Glomerular visceral epithelial cell (primary cell): ENCODE measurements at regions not wholly inside any gene's neighbourhood (a gene's known extent, or its start where the extent isn't known, plus 50 kb on each side); places are given as distances from the start of the nearest gene placed in this dataset.
A peak's percentile ranks its signal among the peaks of the same experiment; 100 is the strongest.

Source experiments
- DNase-seq: peaks from one replicate; pipeline ENCODE4 v3.0.0-alpha.2; 2016; ENCODE audit errors: extremely low spot score

GRCh38 chr21:16580661-16581060 is 850.9 kb downstream of the USP25 start:
- no peak for DNase-seq

DNA sequence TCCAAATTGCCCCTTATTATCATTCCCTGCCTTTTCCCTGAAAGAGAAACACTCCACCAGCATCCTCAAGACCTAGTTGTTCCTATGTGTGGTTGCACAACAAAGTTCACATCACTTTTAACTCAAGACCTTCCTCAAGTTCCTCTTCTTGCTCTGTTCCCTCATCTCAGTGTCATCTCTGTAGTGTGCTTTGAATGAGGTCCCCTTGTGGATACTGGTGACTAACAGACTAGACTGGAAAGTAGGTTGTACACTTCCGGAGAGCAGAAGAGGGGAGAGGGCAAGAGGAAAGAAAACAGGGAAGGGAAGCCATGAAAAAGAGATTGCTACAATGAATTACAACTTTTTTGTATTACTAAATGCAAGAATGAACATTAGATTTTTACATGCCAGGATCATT is 853.8 kb downstream of the USP25 start:
- DNase-seq, result no peak

DNA sequence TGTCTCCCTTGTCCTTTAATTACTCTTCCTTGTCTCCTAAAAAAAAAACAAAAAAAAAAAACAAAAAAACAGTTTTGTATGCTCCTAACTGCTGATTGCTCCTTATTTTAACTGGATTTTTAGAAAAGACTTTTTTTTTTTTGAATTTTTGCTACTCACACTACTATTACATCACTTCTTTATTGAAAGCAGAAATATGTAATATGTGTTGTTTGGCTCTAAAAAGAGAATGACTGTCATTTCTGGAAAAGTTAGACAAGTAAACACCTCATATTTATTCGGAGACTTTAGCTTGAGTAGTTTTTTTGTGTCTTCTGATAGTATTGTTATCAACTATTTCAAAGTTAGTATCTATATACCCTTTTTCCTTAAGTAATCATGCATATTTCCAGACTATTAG is 855.0 kb downstream of the USP25 start:
- no peak for DNase-seq

DNA sequence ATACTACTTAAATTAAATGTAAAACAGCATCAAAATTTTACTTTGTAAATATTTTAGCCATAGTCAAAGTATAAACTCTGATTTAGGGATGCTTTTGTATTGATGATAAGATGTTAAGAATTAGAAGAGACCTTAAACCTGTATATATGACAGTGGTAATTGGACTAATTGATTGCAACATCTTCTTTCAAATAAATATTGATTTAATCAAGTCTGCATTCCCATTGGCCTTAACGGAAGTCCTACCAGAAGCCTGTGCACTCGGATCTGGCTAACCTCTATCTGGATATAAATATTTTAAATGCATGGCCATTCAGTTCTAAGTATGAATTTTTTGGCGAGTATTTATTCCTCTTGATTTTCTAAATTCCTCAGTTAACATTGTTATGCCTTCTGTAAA is 856.1 kb downstream of the USP25 start:
- no peak for DNase-seq

DNA sequence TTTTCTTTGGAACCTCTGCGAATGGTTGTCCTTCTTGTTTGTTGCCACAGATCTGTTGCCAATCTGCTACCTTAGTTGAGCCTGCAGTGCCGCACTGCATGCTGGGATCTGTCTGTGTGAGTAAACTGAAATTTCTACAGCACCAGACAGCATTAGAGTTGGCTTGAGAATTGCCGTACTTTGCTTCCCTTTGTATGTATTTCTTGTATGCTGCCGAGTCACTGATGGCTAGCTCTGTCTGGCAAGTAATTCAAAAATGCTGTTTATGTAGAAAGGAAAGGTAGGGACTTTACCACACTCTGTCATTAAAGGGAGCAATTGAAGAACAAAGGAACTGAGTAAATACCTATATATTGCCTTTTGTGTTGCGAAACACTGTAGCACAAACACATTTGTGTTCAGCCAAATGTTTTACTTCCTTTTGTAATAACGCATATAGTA is 857.4 kb downstream of the USP25 start:
- DNase-seq, result no peak

DNA sequence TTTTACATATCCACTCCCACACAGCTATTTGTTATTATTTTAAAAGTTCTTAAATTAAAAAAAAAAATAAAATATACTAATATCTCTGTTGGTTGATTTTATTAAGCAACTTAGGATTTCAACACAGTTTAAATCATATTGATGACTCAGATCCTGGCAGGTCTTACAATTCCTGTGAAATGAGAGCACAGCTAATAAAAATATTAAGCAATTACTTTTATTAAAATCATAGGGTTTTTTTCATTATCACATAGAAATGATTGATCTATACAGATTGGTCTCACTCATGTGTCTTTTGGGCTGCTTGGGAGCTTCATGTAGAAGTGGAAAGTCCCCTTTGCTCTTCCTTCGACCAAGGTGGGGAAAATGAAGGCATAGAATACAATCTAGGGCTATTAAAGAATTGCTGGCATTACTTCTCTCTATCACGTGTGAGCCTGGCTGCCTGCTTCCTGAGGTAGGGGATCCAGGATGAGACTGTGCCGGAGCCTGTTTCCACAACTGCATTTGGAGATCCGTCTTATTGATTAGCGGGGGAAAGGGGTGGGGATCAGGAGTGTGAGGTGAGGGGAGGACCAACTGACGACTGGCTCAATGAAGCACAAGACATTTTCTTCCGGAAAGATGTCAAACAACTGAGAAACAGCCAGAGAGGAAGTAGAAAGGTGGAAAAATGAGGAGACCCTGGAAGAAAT is 858.0 kb downstream of the USP25 start:
- DNase-seq, result peak; percentile 13

GRCh38 chr21:16588433-16588860 is 858.7 kb downstream of the USP25 start:
- peak; percentile 86 for DNase-seq

DNA sequence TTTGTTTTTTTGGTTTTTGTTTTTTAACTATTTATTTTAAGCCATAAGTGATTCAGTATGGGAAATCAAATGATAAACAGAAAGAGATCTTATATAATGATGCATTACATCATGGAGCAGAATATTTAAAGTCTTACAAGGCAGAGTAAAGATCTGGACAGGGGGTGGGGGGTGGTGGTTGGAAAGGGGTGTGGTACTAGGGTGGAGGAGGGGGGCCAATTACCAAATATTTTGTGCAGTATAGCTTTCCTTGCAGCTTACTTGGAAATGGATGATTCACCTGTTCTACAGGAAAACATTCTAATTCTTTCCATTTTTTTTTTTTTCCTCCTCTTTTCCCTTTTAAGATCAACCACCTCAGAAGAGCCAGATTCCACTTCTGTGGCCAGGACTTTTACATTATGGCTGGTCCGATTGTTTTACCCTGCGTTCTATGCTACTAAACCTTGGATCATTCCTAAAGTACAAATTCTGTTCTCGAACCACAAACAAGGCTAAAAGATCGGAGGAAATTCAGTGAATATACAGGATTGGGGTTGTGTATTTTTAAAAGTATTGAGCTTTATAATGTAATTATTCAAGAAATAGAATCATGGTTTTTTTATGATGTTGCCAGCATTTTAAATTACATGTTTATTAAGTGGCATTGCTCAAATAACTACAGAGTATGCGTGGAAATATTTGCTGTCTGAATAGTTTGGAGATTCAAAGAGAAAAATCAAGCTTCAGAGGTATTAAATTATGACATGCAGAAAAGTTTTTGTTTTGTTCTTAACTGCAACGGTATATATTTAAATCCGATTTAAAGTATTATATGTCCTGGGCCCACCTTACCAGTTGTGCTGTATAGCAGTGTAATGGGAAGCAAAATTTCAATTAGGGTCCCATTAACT is 859.5 kb downstream of the USP25 start:
- DNase-seq, result no peak

DNA sequence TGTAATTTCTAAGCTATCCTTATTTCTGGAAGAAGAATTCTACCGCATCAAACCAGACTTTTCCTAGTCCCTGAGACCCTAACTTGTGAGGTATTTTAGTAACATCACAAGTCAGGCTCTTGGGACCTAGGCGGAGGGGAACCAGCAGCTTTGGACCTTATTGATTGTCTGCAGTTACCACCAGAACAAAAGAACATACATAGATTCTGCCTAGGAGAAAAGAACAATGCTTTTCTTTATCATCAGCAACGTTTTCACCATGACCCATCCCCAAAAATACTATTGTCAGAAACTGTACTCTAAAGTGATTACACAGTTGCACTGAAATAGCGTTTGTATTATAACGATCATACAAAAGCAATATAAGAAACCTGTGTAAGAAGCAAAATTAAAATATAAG is 860.4 kb downstream of the USP25 start:
- DNase-seq, result no peak

DNA sequence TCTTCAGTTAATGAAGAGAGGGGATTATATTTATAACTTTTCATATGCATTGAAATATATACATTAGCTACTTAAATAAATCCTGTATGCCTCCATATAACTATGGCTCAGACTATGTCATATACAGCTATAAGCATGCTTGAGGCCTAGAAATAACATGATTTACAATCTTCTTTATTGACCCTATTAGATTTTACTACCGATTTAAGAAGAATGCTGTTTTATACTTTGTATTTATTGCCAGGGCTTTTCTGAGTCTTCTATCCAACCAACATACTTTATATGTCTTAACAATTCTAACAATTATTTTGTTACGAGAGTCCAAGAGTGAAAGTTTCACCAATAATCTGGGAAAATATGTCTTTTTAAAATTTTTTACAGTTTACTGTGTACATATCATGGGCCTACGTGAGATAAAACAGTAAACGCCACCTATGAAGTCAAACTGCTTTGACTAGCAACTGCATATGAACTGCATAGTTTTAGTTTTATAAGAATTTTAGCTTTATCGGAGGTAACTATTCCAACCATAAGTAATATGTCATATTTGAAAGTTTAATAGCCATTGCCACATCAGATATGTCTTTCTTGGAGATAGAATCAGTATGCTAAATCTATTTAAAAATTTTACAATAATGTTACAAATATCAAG is 861.0 kb downstream of the USP25 start:
- DNase-seq, result no peak

DNA sequence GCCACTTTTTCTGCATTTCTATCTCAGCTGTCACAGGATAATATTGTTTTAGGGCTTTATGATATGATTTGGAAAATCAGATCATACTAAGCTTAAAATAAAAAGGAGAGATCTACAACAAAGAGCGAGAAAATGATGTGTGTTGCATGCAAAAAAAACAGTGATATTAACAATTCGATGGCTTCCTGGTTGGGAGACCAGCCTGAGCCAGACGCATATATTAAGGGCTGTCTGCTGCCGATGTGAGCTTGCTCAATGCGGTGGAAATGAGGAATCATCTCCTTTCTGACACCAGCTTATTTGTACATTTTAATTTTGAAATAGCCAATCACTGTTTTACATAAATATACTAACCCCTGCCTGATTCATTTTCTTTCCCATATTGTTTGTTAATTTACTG is 862.6 kb downstream of the USP25 start:
- DNase-seq, result no peak

DNA sequence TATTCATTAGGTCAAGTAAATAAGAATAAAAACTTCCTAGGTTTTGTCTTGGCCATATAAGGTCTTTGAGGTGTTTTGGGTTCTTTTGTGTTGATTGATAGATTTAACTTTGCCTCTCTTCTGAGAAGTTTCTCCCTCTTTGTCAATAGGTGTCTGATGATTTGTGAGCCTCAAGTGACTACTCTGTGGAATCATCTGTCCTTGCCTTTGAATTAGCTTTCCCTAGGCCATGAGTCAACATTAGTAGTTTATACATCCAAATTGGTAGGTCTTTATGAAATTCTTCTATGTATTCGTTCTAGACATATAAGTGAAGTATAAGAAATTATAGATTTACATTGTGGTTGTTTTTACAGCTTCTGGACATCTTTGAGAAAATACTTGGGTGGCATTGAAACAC is 864.4 kb downstream of the USP25 start:
- no peak for DNase-seq

- no peak for DNase-seq
These were observed 866.6 kb downstream of the USP25 start for GRCh38 chr21:16596369-16596768.

DNA sequence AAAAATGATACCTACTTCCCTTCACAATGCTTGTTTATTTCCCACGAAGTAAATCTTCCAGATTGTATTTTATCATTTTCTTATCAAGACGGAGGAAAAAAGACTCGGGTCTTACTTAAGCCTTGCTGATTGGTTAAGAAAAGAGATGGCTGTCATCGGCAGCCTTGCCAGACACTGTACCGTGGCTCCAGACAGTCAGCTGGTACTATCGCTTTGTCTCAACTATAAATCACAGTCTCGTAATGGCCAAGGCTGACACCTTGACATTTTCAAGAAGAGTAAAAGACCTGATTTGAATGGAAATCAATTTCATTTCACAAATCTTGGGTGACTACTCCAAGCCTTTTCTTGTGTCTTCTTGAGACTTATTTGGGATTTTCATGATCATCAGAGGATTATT is 868.0 kb downstream of the USP25 start:
- no peak for DNase-seq

GRCh38 chr21:16605597-16605996 is 875.8 kb downstream of the USP25 start:
- DNase-seq, result no peak

GRCh38 chr21:16606271-16606670 is 876.5 kb downstream of the USP25 start:
- DNase-seq, result no peak

GRCh38 chr21:16608209-16608830 is 878.5 kb downstream of the USP25 start:
- DNase-seq, result no peak

- DNase-seq, result no peak
These were observed 889.5 kb downstream of the USP25 start for GRCh38 chr21:16619281-16619680.

DNA sequence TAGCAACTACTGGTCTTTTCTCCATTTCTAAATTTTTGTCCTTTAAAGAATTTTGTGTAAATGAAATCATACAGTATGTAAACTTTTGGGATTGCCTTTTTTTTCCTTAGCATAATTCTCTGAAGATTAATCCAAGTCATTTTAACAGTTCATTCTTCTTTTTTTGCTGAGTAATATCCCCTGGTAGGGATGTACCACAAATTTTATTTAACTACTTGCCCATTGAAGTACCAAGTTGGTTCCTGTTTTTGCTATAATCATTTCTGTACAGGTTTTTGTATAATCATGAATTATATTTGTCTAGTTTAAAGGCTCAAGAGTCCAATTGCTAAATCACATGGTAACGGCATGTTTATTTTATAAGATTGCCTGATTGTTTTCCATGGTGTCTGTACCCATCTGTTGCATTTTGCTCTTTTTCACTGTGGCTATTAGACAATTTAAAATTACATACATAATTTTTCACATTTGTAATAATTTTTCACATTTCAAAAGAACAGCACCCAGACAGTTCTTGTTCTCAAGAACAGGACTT is 891.1 kb downstream of the USP25 start:
- no peak for DNase-seq

GRCh38 chr21:16624479-16625118 is 888.2 kb upstream of the CXADR start:
- no peak for DNase-seq

- DNase-seq, result no peak
These were observed 887.4 kb upstream of the CXADR start for GRCh38 chr21:16625491-16625890.
